ENCODE measurements at regions not wholly inside any gene's neighbourhood (a gene's known extent, or its start where the extent isn't known, plus 50 kb on each side); places are given as distances from the start of the nearest gene placed in this dataset.

GRCh38 chr3:137242836-137243400, 285.1 kb downstream of the IL20RB start:
- POLR2A ChIA-PET = no interaction called here
- no peak overlapping the region for H3K4me2 ChIP-seq (ENCODE audit: low read depth, low read length)
- CTCF ChIA-PET (ENCODE audit: low intra/inter-chr PET ratio, low total read pairs) = no interaction called here
- no peaks in the 10 kb centered on the region for H4K20me1 ChIP-seq (ENCODE audit: insufficient read depth, low read length)
- no peak for DNase-seq (ENCODE audit: low spot score)
- intact Hi-C loops (cut with micrococcal nuclease; ENCODE audit: unreplicated experiment) (no loop called here), in situ Hi-C loops (cut with HindIII; ENCODE audit: extremely low pct_ligation_motif_present, low pct_unique_long_range_greater_than_20kb) (no loop called here)
- no peak overlapping the region for H3K27ac ChIP-seq (ENCODE audit: extremely low read length, insufficient read depth, low read length)
- no peak for TF ChIP-seq ZSCAN12 (CRISPR knock-in tag; IDR thresholded peaks at IDR 0.05)
- TF ChIP-seq ZNF343 (CRISPR knock-in tag; IDR thresholded peaks at IDR 0.05) = no peak
- no peak for TF ChIP-seq ZNF3 (CRISPR knock-in tag; IDR thresholded peaks at IDR 0.05)
- no peak for TF ChIP-seq ZNF605 (CRISPR knock-in tag; IDR thresholded peaks at IDR 0.05)
- no peak for TF ChIP-seq ZNF326 (CRISPR knock-in tag; IDR thresholded peaks at IDR 0.05; ENCODE audit: borderline replicate concordance)
- TF ChIP-seq ATAD3A (CRISPR knock-in tag; IDR thresholded peaks at IDR 0.05) = no peak
- no peak for TF ChIP-seq HMGXB3 (CRISPR knock-in tag; IDR thresholded peaks at IDR 0.05; ENCODE audit: borderline replicate concordance)
- TF ChIP-seq SOX6 (IDR thresholded peaks at IDR 0.05) = no peak
- TF ChIP-seq SOX6 (CRISPR knock-in tag; IDR thresholded peaks at IDR 0.05) = no peak
- no peak for TF ChIP-seq ZBTB21 (CRISPR knock-in tag; IDR thresholded peaks at IDR 0.05)
- no peak for TF ChIP-seq HES4 (CRISPR knock-in tag; IDR thresholded peaks at IDR 0.05; ENCODE audit: borderline replicate concordance)
- TF ChIP-seq FOXO1 (CRISPR knock-in tag; IDR thresholded peaks at IDR 0.05) = no peak
- no peak for TF ChIP-seq SNRNP70 (IDR thresholded peaks at IDR 0.05; ENCODE audit: low read depth, low read length)
- TF ChIP-seq DNMT3B (CRISPR knock-in tag; conservative IDR thresholded peaks at IDR 0.05) = no peak
- no peak for TF ChIP-seq ZNF264 (CRISPR knock-in tag; IDR thresholded peaks at IDR 0.05)
- no peak for TF ChIP-seq MTA3 (CRISPR knock-in tag; IDR thresholded peaks at IDR 0.05)
- no peak for TF ChIP-seq SNAPC5 (CRISPR knock-in tag; IDR thresholded peaks at IDR 0.05; ENCODE audit: borderline replicate concordance)
- TF ChIP-seq ZFP36 (IDR thresholded peaks at IDR 0.05; ENCODE audit: borderline replicate concordance, low read depth, low read length, partially characterized antibody) = no peak
- TF ChIP-seq NFE2L2 (IDR thresholded peaks at IDR 0.05; ENCODE audit: low read length) = no peak
- H3K27me3 ChIP-seq (ENCODE audit: control insufficient read depth in 1 of 2, insufficient read depth in 2 of 2, low read length in 2 of 2) = no peaks in the 10 kb centered on the region
- ATAC-seq = no peak
- no peak overlapping the region for H3K9ac ChIP-seq (ENCODE audit: insufficient read depth, low read depth, low read length)
- FAIRE-seq = no peak
- no peaks in the 10 kb centered on the region for H3K79me2 ChIP-seq (ENCODE audit: insufficient read depth, low read length)
- no peak overlapping the region for H2AFZ ChIP-seq (ENCODE audit: low read length)
- no peaks in the 10 kb centered on the region for H3K9me3 ChIP-seq (ENCODE audit: low read length)
- H3K4me3 ChIP-seq (replicated peaks in 1 of 3; ENCODE audit: insufficient read depth in 1 of 3, low read depth in 2 of 3, low read length in 3 of 3) = no peak overlapping the region
- WGBS (ENCODE audit: low lambda C conversion rate) = 10% methylated on average over 6 of the region's 6 CpGs
- no peaks in the 10 kb centered on the region for H3K36me3 ChIP-seq (replicated peaks in 1 of 2; ENCODE audit: control insufficient read depth in 1 of 2, insufficient read depth in 2 of 2, low read length in 2 of 2)
- no TSS peak for BruUV-seq (replicated peaks)
- H3K4me1 ChIP-seq (ENCODE audit: insufficient read depth, low read length) = no peaks in the 10 kb centered on the region

Measured in HepG2 (cell line).